GM12878 (cell line): ENCODE measurements at regions not wholly inside any gene's neighbourhood (a gene's known extent, or its start where the extent isn't known, plus 50 kb on each side); places are given as distances from the start of the nearest gene placed in this dataset.
A peak's percentile ranks its signal among the peaks of the same experiment; 100 is the strongest.

ENCODE experiments used
- ATAC-seq: fragments of 200-7000 bp; cut with Tn5 transposase; 3 replicates; pipeline ENCODE4 v1.9.1; 2020; ENCODE audit warnings: mild to moderate bottlenecking, moderate library complexity
- BruUV-seq: library from RNA; stranded (reverse); fragments of 400-500 nt; replicated peaks from 2 replicates; lab custom pipeline; 2021; lab: Mats Ljungman, UMichigan
- CTCF ChIA-PET: fragments of 300-600 bp; sonication (Branson Sonifier 250); formaldehyde crosslinking; extraction: SDS; loops from one replicate; lab custom pipeline; 2021; ENCODE audit warnings: inconsistent platforms; lab: Yijun Ruan, JAX
- POLR2A ChIA-PET: fragments of 350-600 bp; formaldehyde crosslinking; extraction: SDS; loops from one replicate; lab custom pipeline; 2021; ENCODE audit warnings: inconsistent platforms; lab: Charles Lee
- RAD21 ChIA-PET: fragments of 300-600 bp; sonication (Branson Sonifier 250); formaldehyde crosslinking; loops from one replicate; lab custom pipeline; 2023; ENCODE audit warnings: antibody characterized with exemption; ENCODE audit not compliant: unreplicated experiment; lab: Charles Lee
- SMC1A ChIA-PET: fragments of 300-600 bp; sonication (Branson Sonifier 250); formaldehyde crosslinking; loops from one replicate; lab custom pipeline; 2023; ENCODE audit not compliant: unreplicated experiment, uncharacterized antibody; lab: Charles Lee
- DNase-seq: peaks from one replicate; pipeline ENCODE4 v3.0.0-alpha.2; 2011; ENCODE audit warnings: low read depth, low spot score
- FAIRE-seq: peaks from 3 replicates; lab custom pipeline; 2011; peaks lifted over from hg19 to GRCh38; lab: Jason Lieb, UNC
- H2AFZ ChIP-seq: 2 replicates; pipeline ENCODE4 v1.6.0; 2011; ENCODE audit warnings: low read depth, low read length, control low read depth; ENCODE audit not compliant: control insufficient read depth
- H3K27ac ChIP-seq: 2 replicates; pipeline ENCODE4 v1.5.1; 2011; ENCODE audit warnings: control low read depth; ENCODE audit not compliant: control insufficient read depth, insufficient read depth
- H3K27me3 ChIP-seq, 2 experiments: replicated peaks in 1 of 2; 2 replicates each; pipeline versions ENCODE4 v1.6.0 to v1.6.1; 2011; ENCODE audit warnings: low read length in 1 of 2; ENCODE audit not compliant: control insufficient read depth in 2 of 2, insufficient read depth in 2 of 2
- H3K36me3 ChIP-seq, 2 experiments: 2 replicates each; pipeline ENCODE4 v1.5.1; 2011; ENCODE audit warnings: low read length in 1 of 2; ENCODE audit not compliant: control insufficient read depth in 2 of 2, insufficient read depth in 2 of 2
- H3K4me1 ChIP-seq: 2 replicates; pipeline ENCODE4 v1.6.1; 2011; ENCODE audit warnings: mild to moderate bottlenecking, low read length, moderate library complexity, mixed read lengths; ENCODE audit not compliant: control insufficient read depth, insufficient read depth
- H3K4me2 ChIP-seq: 2 replicates; pipeline ENCODE4 v1.6.0; 2011; ENCODE audit warnings: control low read depth; ENCODE audit not compliant: control insufficient read depth, insufficient read depth
- H3K4me3 ChIP-seq: fragments of 200-600 bp; sonication (generic); 2 replicates; pipeline ENCODE4 v1.5.1; 2016
- H3K79me2 ChIP-seq: 2 replicates; pipeline ENCODE4 v1.6.0; 2011; ENCODE audit warnings: low read length; ENCODE audit not compliant: control insufficient read depth, insufficient read depth
- H3K9ac ChIP-seq: 2 replicates; pipeline ENCODE4 v1.8.0; 2011; ENCODE audit warnings: low read length, control low read depth, mixed read lengths; ENCODE audit not compliant: control insufficient read depth, insufficient read depth
- H3K9me3 ChIP-seq: replicated peaks from 3 replicates; pipeline ENCODE4 v1.5.1; 2011; ENCODE audit warnings: mild to moderate bottlenecking, low read length; ENCODE audit not compliant: control insufficient read depth, insufficient read depth
- H4K20me1 ChIP-seq: 2 replicates; pipeline ENCODE4 v1.6.0; 2011; ENCODE audit not compliant: control insufficient read depth, insufficient read depth
- BRCA1 ChIP-seq: IDR thresholded peaks from 2 replicates; pipeline ENCODE4 v1.6.1; 2011; ENCODE audit warnings: low read depth, low read length, improper control_type of control experiment
- CBFB ChIP-seq: IDR thresholded peaks from 2 replicates; pipeline ENCODE4 v1.6.1; 2016; ENCODE audit warnings: antibody characterized with exemption, low read depth
- E2F8 ChIP-seq: fragments of 450-650 bp; IDR thresholded peaks from 2 replicates; pipeline ENCODE4 v1.6.1; 2018; ENCODE audit warnings: mild to moderate bottlenecking, low read depth, moderate library complexity; ENCODE audit not compliant: partially characterized antibody
- JUNB ChIP-seq: IDR thresholded peaks from 2 replicates; pipeline ENCODE4 v1.6.1; 2016; ENCODE audit warnings: antibody characterized with exemption, mild to moderate bottlenecking
- MTA3 ChIP-seq: IDR thresholded peaks from 2 replicates; pipeline ENCODE4 v1.6.1; 2012; ENCODE audit warnings: low read length, inconsistent platforms, borderline replicate concordance
- POLR2AphosphoS5 ChIP-seq: IDR thresholded peaks from 2 replicates; pipeline ENCODE4 v1.6.1; 2011; ENCODE audit warnings: mild to moderate bottlenecking, low read length, inconsistent platforms
- POU2F2 ChIP-seq: IDR thresholded peaks from 3 replicates; pipeline ENCODE4 v1.6.1; 2011; ENCODE audit warnings: low read depth, mild to moderate bottlenecking, low read length, borderline replicate concordance
- RUNX3 ChIP-seq: IDR thresholded peaks from 2 replicates; pipeline ENCODE4 v1.6.1; 2012; ENCODE audit warnings: low read length, inconsistent platforms
- SP1 ChIP-seq: IDR thresholded peaks from one replicate; pipeline ENCODE4 v1.6.1; 2011; ENCODE audit warnings: low read depth, low read length
- ZNF622 ChIP-seq: fragments of 450-650 bp; IDR thresholded peaks from 2 replicates; pipeline ENCODE4 v1.6.1; 2017; ENCODE audit warnings: mild to moderate bottlenecking, inconsistent platforms
- WGBS: methylation state at CpG from one replicate; pipeline ENCODE4 v1.1.6; 2016; ENCODE audit warnings: low lambda C conversion rate; ENCODE audit not compliant: insufficient replicate concordance, insufficient coverage; ENCODE audit errors: missing lambda C conversion rate; 5-methylcytosine and 5-hydroxymethylcytosine counted together
- in situ Hi-C: fragments of 300-500 bp; cut with MboI; formaldehyde crosslinking; loops from 9 replicates; pipeline ENCODE4 v1.14.3; 2018; ENCODE audit warnings: mixed read lengths
- intact Hi-C: fragments of 100-400 bp; cut with micrococcal nuclease; formaldehyde crosslinking; loops from one replicate; pipeline ENCODE4 v1.14.2; 2022; ENCODE audit not compliant: unreplicated experiment
- TF ChIP-seq, protein P1 (sequence below): IDR thresholded peaks from 2 replicates; pipeline ENCODE4 v1.6.1; 2012; ENCODE audit warnings: low read length, inconsistent platforms
- TF ChIP-seq, protein P2 (sequence below): fragments of 450-650 bp; formaldehyde crosslinking; IDR thresholded peaks from 2 replicates; pipeline ENCODE4 v1.4.0; 2020; ENCODE audit warnings: mild to moderate bottlenecking, moderate library complexity

- DNase-seq, result no peak
- Histone ChIP-seq H3K27me3 (no peaks in the 10 kb centered on the region), H3K36me3 (no peaks in the 10 kb centered on the region), H3K4me3 (no peak overlapping the region), H3K9me3 (no peaks in the 10 kb centered on the region), H3K4me2 (no peak overlapping the region), H4K20me1 (no peaks in the 10 kb centered on the region), H3K9ac (no peak overlapping the region), H3K79me2 (no peaks in the 10 kb centered on the region), H3K4me1 (no peaks in the 10 kb centered on the region), H2AFZ (no peak overlapping the region), H3K27ac (no peak overlapping the region)
- ChIA-PET CTCF (no interaction called here), SMC1A (no interaction called here), RAD21 (no interaction called here), POLR2A (no interaction called here)
- in situ Hi-C loops, result no loop called here
- 34% methylated on average over 3 of the region's 3 CpGs for WGBS
- intact Hi-C loops, result no loop called here
- BruUV-seq, result no TSS peak
- no peak for TF ChIP-seq POLR2AphosphoS5
- TF ChIP-seq POU2F2, result no peak
- TF ChIP-seq BRCA1, result no peak
- no peak for TF ChIP-seq ZNF622
- no peak for TF ChIP-seq CBFB
- TF ChIP-seq RUNX3, result peak; percentile 21; the same call in 1 of the 2 replicates
- no peak for TF ChIP-seq E2F8
- TF ChIP-seq, protein P1, sequence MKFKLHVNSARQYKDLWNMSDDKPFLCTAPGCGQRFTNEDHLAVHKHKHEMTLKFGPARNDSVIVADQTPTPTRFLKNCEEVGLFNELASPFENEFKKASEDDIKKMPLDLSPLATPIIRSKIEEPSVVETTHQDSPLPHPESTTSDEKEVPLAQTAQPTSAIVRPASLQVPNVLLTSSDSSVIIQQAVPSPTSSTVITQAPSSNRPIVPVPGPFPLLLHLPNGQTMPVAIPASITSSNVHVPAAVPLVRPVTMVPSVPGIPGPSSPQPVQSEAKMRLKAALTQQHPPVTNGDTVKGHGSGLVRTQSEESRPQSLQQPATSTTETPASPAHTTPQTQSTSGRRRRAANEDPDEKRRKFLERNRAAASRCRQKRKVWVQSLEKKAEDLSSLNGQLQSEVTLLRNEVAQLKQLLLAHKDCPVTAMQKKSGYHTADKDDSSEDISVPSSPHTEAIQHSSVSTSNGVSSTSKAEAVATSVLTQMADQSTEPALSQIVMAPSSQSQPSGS, result no peak
- TF ChIP-seq JUNB, result peak; percentile 38; the same call in 1 of the 2 replicates
- TF ChIP-seq, protein P2, sequence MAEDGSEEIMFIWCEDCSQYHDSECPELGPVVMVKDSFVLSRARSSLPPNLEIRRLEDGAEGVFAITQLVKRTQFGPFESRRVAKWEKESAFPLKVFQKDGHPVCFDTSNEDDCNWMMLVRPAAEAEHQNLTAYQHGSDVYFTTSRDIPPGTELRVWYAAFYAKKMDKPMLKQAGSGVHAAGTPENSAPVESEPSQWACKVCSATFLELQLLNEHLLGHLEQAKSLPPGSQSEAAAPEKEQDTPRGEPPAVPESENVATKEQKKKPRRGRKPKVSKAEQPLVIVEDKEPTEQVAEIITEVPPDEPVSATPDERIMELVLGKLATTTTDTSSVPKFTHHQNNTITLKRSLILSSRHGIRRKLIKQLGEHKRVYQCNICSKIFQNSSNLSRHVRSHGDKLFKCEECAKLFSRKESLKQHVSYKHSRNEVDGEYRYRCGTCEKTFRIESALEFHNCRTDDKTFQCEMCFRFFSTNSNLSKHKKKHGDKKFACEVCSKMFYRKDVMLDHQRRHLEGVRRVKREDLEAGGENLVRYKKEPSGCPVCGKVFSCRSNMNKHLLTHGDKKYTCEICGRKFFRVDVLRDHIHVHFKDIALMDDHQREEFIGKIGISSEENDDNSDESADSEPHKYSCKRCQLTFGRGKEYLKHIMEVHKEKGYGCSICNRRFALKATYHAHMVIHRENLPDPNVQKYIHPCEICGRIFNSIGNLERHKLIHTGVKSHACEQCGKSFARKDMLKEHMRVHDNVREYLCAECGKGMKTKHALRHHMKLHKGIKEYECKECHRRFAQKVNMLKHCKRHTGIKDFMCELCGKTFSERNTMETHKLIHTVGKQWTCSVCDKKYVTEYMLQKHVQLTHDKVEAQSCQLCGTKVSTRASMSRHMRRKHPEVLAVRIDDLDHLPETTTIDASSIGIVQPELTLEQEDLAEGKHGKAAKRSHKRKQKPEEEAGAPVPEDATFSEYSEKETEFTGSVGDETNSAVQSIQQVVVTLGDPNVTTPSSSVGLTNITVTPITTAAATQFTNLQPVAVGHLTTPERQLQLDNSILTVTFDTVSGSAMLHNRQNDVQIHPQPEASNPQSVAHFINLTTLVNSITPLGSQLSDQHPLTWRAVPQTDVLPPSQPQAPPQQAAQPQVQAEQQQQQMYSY, result no peak
- no peak for TF ChIP-seq SP1
- no peak for TF ChIP-seq MTA3
- FAIRE-seq, result no peak
- no peak for ATAC-seq
Observed at GRCh38 chr16:9480503-9480902, 389.1 kb downstream of the HAPSTR1 start.
